UCSD-AML1 (cell line): ENCODE measurements at regions not wholly inside any gene's neighbourhood (a gene's known extent, or its start where the extent isn't known, plus 50 kb on each side); places are given as distances from the start of the nearest gene placed in this dataset.
"Not testable (repeated sequence)": the region's sequence is repeated elsewhere in the genome, so short reads cannot be mapped to it uniquely, and the experiment has no call there.

Experiments used
- DNase-seq: peaks from one replicate; lab custom pipeline; 2025; ENCODE audit not compliant: unreplicated experiment; lab: John Stamatoyannopoulos, UW

GRCh38 chr18:39464006-39464405 lies 1898.4 kb upstream of the CELF4 start:
- DNase-seq: no peak

GRCh38 chr18:39462436-39462835 lies 1896.8 kb upstream of the CELF4 start:
- DNase-seq: no peak

- DNase-seq: no peak
Measured at GRCh38 chr18:39460136-39460535, 1894.5 kb upstream of the CELF4 start.

GRCh38 chr18:39455285-39455684 lies 1889.7 kb upstream of the CELF4 start:
- no peak for DNase-seq

- no peak for DNase-seq
Measured at GRCh38 chr18:39454866-39455265, 1889.3 kb upstream of the CELF4 start.

GRCh38 chr18:39453882-39454281 lies 1888.3 kb upstream of the CELF4 start:
- peak; percentile 7 for DNase-seq

GRCh38 chr18:39453356-39453755 lies 1887.8 kb upstream of the CELF4 start:
- DNase-seq: no peak

- no peak for DNase-seq
Measured at GRCh38 chr18:39450958-39451357, 1885.4 kb upstream of the CELF4 start.

- no peak for DNase-seq
Measured at GRCh38 chr18:39449566-39449965, 1884.0 kb upstream of the CELF4 start.

GRCh38 chr18:39448942-39449341 lies 1883.3 kb upstream of the CELF4 start:
- no peak for DNase-seq

GRCh38 chr18:39444957-39445356 lies 1879.4 kb upstream of the CELF4 start:
- DNase-seq: not testable (repeated sequence)

GRCh38 chr18:39441648-39442047 lies 1876.0 kb upstream of the CELF4 start:
- DNase-seq: no peak

- no peak for DNase-seq
Measured at GRCh38 chr18:39435996-39436395, 1870.4 kb upstream of the CELF4 start.

- no peak for DNase-seq
Measured at GRCh38 chr18:39435209-39435608, 1869.6 kb upstream of the CELF4 start.

GRCh38 chr18:39434223-39434920 lies 1868.8 kb upstream of the CELF4 start:
- DNase-seq: no peak

GRCh38 chr18:39425172-39425850 lies 1859.7 kb upstream of the CELF4 start:
- no peak for DNase-seq

- DNase-seq: no peak
Measured at GRCh38 chr18:39424261-39424660, 1858.7 kb upstream of the CELF4 start.

- no peak for DNase-seq
Measured at GRCh38 chr18:39421276-39421675, 1855.7 kb upstream of the CELF4 start.

- no peak for DNase-seq
Measured at GRCh38 chr18:39419315-39419714, 1853.7 kb upstream of the CELF4 start.

GRCh38 chr18:39415471-39415870 lies 1849.9 kb upstream of the CELF4 start:
- DNase-seq: no peak

- DNase-seq: no peak
Measured at GRCh38 chr18:39414009-39414700, 1848.6 kb upstream of the CELF4 start.

GRCh38 chr18:39406941-39407340 lies 1841.3 kb upstream of the CELF4 start:
- DNase-seq: no peak
